NCI-H146 treated with DMSO at 0.1 percent for 48 hours (cell line): ENCODE measurements at regions not wholly inside any gene's neighbourhood (a gene's known extent, or its start where the extent isn't known, plus 50 kb on each side); places are given as distances from the start of the nearest gene placed in this dataset.

Source experiments
- DNase-seq: peaks from one replicate; lab custom pipeline; 2025; ENCODE audit not compliant: unreplicated experiment; lab: John Stamatoyannopoulos, UW

DNA sequence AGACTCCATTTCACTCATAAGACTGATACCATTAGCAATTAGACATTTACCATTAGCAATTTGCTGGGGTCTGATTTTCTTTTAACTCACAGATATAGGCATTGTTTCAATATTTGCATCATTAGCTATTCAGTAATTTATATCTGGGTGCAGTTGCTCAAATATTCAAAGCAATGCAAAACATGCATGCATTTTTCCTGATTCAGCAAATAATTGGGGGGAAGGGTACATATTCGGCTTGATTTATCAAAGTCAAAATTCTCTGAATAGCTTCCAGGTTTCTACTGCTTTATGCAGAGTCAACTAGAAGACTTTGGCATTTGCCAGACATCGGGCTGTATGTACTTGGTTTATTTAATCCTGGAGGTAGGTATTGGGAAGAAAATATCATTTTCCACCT, 315.6 kb upstream of the NR2F2 start:
- no peak for DNase-seq

DNA sequence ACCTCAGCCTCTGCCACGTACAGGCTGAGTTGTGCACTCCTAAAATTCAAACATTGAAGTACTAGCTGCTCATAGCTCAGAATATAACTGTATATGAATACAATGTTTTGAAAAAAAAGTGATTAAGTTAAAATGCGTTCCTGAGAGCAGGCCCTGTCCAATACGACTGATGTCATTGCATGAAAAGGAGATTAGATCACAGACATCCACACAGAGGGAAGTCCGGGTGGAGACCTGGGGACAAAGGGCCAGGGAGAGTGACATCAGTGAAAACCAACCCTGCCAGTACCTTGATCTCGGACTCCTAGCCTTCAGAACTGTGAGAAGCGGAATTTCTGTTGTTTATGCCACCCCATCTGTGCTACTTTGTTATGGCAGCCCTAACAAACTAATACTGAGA, 311.4 kb upstream of the NR2F2 start:
- no peak for DNase-seq

DNA sequence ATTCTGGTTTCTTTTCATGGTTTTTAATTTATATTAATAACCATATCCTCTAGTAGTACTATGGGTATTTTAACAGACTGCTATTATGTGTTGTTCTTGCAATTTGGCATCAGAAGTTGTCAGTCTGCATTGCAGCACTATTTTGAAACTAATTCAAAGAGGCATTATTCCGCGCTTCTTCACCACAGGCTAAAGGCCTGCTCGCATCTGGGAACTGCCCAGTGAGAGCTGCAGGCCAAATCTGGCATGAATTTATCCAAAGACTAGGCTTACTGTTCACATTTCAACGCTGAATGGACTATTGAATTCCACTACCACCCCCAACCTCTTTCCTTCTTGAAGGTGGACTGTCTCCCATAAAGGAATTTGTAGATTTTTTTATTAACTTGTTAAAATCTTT, 310.4 kb upstream of the NR2F2 start:
- DNase-seq = no peak

- DNase-seq = no peak
Measured at GRCh38 chr15:96020797-96021196, 309.7 kb upstream of the NR2F2 start.

- no peak for DNase-seq
Measured at GRCh38 chr15:96023081-96023480, 307.4 kb upstream of the NR2F2 start.

DNA sequence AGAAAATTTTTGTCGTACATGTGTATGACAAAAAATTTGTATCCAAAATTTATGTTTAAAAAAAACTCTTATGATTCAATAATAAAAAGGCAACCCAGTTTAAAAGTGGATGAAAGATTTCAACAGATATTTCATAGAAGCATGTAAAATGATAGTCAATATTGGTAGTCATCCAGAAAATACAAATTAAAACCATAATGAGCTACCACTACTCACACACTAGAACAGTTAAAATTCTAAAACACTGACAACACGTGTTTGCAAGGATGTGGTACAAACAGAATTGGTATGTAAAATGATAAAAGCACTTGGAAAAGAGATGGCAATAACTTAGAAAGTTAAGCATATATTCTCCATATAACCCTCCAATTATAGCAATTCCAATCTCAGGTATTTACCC, 303.0 kb upstream of the NR2F2 start:
- no peak for DNase-seq

DNA sequence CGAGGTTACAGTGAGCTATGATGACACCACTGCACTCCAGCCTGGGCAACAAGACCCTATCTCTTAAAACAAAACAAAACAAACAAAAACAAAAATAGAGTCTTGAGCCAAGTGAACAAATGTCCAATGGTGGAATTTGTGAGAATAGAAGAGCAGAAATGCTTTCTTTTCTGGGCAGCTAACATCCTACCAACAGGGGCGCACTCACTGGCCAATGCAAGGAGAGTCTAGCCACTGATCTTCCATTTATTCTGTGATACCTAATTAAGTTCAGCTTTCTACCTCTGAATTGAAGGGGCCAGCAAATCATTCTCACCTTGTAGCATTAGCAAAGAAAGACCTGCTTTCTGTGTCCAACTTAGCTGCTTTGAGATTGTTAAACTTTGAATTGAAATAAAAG, 301.9 kb upstream of the NR2F2 start:
- DNase-seq = no peak

GRCh38 chr15:96029172-96029571, 301.3 kb upstream of the NR2F2 start:
- no peak for DNase-seq

DNA sequence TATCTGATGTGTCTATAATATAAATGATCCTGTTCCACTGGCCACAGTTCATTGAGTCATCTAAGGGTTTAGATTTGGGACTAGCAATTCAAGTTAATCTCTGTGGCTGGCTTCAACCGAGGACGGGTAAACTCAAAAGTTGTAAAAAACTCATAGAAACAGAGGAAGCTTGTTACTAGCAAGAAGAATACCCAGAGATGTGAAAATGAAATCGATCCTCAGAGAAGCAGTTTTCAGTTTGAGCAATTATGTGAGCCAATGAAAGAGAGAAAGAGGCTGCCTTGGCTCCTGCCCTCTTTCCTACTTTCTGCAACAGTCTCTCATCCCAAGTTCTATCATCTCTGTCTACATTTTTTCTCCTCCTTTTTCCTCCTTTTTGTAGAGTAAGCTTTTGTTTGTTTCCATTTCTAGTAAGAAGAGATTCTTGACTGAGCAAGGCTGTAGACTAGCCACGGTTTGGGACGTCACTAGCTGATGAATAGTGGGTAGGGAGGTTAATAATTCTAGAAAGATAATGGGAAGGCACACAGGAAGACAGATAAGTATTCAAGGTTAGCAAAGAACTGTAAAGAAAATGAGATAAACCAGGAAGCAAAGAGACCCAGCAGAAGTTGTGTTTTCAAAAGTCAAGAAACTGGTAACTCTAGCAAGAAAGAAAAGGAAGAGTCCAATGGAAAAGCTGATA, 298.9 kb upstream of the NR2F2 start:
- no peak for DNase-seq

DNA sequence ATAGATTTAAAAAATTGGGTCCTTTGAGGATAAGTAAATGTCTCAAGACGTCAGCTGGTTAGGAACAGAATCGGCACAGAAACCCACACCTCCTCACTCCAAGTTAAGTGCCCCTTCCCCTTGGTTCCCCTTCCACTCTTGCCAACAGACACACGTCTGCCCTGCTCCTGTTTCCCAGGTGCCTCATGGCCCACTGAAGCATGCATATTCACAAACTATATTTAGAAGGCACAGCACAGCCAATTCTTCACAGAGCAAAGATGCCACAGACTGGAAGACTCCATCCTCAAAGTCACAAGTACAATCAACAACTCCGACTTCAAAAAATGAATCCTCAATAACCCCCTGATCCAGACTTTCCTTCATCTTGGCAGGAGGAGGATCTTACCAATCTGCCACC, 295.4 kb upstream of the NR2F2 start:
- DNase-seq = no peak

DNA sequence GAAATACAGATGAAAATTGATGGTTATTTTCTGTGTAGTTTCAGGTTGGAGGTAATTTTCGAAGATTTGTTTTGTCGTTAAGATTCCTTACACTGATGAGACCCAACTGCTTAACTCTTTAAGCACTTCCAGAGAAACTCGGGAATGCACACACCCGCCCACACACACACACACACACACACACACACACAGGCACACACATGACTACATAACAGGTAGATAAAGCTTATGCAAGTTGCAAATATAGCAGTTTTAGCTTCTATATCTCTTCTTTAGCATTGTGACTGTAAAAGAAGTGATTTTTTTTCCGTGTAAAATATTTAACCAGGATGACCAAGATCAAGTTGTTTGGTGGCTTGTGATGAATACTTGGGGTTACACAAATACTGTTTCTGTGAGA, 294.9 kb upstream of the NR2F2 start:
- DNase-seq = no peak

DNA sequence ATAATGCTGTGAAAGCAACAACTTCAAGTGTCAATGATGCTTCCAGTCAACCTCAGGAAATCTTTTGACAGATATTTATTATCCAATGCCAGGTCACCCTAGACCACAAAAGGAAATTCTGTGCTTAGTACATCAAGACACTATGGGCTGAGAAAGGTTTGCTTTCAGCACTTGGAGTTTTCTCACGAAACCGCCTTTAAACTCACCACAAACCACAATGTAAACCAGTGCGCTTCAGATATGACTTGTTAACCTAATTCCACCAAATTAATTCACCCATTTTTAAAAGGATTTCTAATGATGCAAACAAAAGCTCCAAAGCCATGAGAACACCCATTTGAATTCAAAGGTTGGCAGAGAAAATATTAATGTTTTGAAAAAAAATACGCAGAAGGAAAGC, 292.9 kb upstream of the NR2F2 start:
- DNase-seq = no peak

GRCh38 chr15:96038131-96038530, 292.4 kb upstream of the NR2F2 start:
- DNase-seq = no peak

DNA sequence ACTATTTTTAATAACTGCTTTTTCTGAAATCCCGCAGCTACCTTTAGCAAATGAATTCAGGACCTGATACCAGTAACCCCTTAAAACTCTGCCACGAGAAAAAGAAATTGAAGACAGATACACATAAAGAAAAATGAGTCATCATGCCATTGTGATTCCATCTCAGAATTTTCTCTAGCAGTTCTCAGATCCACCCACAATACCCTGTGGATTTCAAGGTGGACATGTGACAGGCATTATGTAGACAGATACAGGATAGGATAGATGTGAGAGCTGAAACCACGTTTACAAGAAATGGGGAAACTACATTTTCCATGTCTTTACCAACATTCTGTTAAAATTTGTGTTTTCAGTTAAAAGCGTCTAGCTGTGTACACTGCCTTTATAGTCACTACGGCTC, 291.9 kb upstream of the NR2F2 start:
- no peak for DNase-seq

GRCh38 chr15:96041982-96042733, 288.3 kb upstream of the NR2F2 start:
- DNase-seq = no peak

- DNase-seq = no peak
Measured at GRCh38 chr15:96042734-96043224, 287.7 kb upstream of the NR2F2 start.

GRCh38 chr15:96043591-96044171, 286.8 kb upstream of the NR2F2 start:
- no peak for DNase-seq

DNA sequence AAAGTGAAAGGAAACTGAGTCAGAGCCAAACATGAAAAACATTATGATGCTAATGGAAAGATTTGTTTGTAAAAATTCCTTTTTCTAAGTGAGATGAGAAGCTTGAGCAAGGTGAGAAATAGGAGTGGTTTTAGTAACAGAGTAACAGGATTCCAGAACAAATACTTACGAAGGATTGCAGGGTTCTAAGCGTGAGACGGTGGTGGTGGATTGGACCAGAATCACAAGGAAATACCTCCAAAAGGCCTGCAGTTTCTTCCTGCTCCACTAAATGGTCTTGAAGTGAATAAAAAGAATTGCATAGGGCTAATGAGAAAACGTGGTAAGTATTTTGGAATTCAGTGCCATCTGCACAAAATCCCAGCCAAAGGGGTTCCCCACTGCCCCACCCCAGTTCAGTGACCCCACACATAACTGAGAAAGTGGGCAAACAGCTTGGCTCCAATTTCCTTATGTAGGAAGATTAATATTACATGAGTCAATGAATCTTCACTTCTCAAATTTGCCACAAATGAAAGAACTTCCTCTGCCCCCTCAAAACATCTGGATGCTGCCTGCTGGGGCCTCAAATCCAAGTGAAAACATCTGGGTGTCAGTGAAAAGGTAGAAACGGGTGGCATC, 283.8 kb upstream of the NR2F2 start:
- no peak for DNase-seq

- no peak for DNase-seq
Measured at GRCh38 chr15:96047255-96047931, 283.1 kb upstream of the NR2F2 start.

GRCh38 chr15:96049323-96049722, 281.2 kb upstream of the NR2F2 start:
- DNase-seq = no peak

GRCh38 chr15:96049766-96050165, 280.7 kb upstream of the NR2F2 start:
- no peak for DNase-seq
